Type B pancreatic cell (in vitro differentiated cells): ENCODE measurements at regions not wholly inside any gene's neighbourhood (a gene's known extent, or its start where the extent isn't known, plus 50 kb on each side); places are given as distances from the start of the nearest gene placed in this dataset.

Experiments
- DNase-seq: peaks from one replicate; pipeline ENCODE4 v3.0.0; 2021; ENCODE audit warnings: mixed read lengths; ENCODE audit not compliant: unreplicated experiment; ENCODE audit errors: extremely low spot score
- H3K27ac Mint-ChIP-seq: 2 replicates; pipeline ENCODE4 v1.8.0; 2021; ENCODE audit warnings: mild to moderate bottlenecking, mixed read lengths
- H3K27me3 Mint-ChIP-seq: 2 replicates; pipeline ENCODE4 v1.8.0; 2021; ENCODE audit warnings: mixed read lengths
- H3K36me3 Mint-ChIP-seq: 2 replicates; pipeline ENCODE4 v1.8.0; 2021; ENCODE audit warnings: mixed read lengths
- H3K4me1 Mint-ChIP-seq: one replicate; pipeline ENCODE4 v1.8.0; 2021; ENCODE audit warnings: mixed read lengths; ENCODE audit not compliant: unreplicated experiment
- H3K4me3 Mint-ChIP-seq: 2 replicates; pipeline ENCODE4 v1.8.0; 2021; ENCODE audit warnings: mild to moderate bottlenecking, mixed read lengths
- H3K9me3 Mint-ChIP-seq: 2 replicates; pipeline ENCODE4 v1.8.0; 2021; ENCODE audit warnings: mixed read lengths
- TF ChIP-seq, protein P1 (sequence below): fragments of 200-600 bp; sonication (generic); conservative IDR thresholded peaks from 2 replicates; pipeline ENCODE4 v1.5.0; 2021; ENCODE audit warnings: antibody characterized with exemption, mild to moderate bottlenecking

GRCh38 chr4:64584125-64584524 lies 174.9 kb upstream of the TECRL start:
- no peaks in the 10 kb centered on the region for H3K4me1 Mint-ChIP-seq

DNA sequence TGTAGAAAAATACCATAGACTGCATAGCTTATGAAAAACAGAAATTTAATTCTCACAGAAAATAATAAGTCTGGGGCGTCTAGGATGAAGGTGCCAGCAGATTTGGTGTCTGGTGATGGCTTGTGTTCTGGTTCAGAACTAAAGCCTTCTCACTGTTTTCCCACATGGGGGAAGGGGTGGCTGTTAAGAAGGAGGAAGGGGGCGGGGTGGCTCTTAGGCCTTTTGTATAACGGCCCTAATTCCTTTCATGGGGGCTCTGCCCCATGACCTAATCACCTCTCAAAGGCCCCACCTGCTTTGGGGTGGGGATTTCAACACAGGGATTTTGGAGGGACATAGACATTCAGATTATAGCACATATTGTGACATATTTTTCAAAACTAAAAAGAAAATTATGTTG lies 173.2 kb upstream of the TECRL start:
- no peak for DNase-seq
- H3K36me3 Mint-ChIP-seq = no peaks in the 10 kb centered on the region
- H3K27ac Mint-ChIP-seq = no peak overlapping the region
- no peaks in the 10 kb centered on the region for H3K4me1 Mint-ChIP-seq
- H3K27me3 Mint-ChIP-seq = no peaks in the 10 kb centered on the region
- H3K9me3 Mint-ChIP-seq = no peaks in the 10 kb centered on the region
- H3K4me3 Mint-ChIP-seq = no peak overlapping the region
- TF ChIP-seq, protein P1, sequence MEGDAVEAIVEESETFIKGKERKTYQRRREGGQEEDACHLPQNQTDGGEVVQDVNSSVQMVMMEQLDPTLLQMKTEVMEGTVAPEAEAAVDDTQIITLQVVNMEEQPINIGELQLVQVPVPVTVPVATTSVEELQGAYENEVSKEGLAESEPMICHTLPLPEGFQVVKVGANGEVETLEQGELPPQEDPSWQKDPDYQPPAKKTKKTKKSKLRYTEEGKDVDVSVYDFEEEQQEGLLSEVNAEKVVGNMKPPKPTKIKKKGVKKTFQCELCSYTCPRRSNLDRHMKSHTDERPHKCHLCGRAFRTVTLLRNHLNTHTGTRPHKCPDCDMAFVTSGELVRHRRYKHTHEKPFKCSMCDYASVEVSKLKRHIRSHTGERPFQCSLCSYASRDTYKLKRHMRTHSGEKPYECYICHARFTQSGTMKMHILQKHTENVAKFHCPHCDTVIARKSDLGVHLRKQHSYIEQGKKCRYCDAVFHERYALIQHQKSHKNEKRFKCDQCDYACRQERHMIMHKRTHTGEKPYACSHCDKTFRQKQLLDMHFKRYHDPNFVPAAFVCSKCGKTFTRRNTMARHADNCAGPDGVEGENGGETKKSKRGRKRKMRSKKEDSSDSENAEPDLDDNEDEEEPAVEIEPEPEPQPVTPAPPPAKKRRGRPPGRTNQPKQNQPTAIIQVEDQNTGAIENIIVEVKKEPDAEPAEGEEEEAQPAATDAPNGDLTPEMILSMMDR = no peak

More at GRCh38 chr4:64584125-64584524, 174.9 kb upstream of the TECRL start:
- Mint-ChIP-seq H3K36me3 (no peaks in the 10 kb centered on the region), H3K9me3 (no peaks in the 10 kb centered on the region), H3K4me3 (no peak overlapping the region), H3K27me3 (no peaks in the 10 kb centered on the region), H3K27ac (no peak overlapping the region)
- no peak for DNase-seq
- TF ChIP-seq, protein P1 = no peak

GRCh38 chr4:64581422-64581821 lies 172.2 kb upstream of the TECRL start:
- Mint-ChIP-seq H3K9me3 (no peaks in the 10 kb centered on the region), H3K27me3 (no peaks in the 10 kb centered on the region), H3K4me3 (no peak overlapping the region), H3K27ac (no peak overlapping the region), H3K36me3 (no peaks in the 10 kb centered on the region), H3K4me1 (no peaks in the 10 kb centered on the region)
- TF ChIP-seq, protein P1 = no peak
- DNase-seq = no peak

- H3K4me1 Mint-ChIP-seq = no peaks in the 10 kb centered on the region
- no peak overlapping the region for H3K27ac Mint-ChIP-seq
- no peak for DNase-seq
- TF ChIP-seq, protein P1 = no peak
- H3K4me3 Mint-ChIP-seq = no peak overlapping the region
- no peaks in the 10 kb centered on the region for H3K36me3 Mint-ChIP-seq
- H3K27me3 Mint-ChIP-seq = peaks cover 3% of the 10 kb centered on the region
- H3K9me3 Mint-ChIP-seq = no peaks in the 10 kb centered on the region
These were observed 154.9 kb upstream of the TECRL start for GRCh38 chr4:64564126-64564525.

DNA sequence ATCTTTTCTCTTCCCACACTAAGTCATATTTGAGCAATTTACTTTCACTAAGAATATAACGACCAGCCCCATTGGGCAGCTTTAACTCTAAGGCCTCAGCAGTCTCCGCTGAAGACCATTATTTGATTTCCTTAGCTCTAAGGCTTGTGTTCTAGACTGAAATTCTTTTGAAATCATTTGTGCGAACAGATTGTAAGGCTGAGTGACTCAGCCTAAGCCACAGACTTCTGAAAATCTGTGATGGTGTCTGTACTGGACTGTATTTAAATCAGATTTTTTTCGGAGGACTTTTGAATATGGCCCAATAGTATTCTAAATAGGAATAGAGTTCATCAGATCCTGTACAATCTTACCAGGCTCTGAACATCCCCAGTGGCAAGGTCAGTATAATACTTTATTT lies 150.3 kb upstream of the TECRL start:
- Mint-ChIP-seq H3K9me3 (no peaks in the 10 kb centered on the region), H3K27ac (no peak overlapping the region), H3K27me3 (no peaks in the 10 kb centered on the region), H3K4me1 (no peaks in the 10 kb centered on the region), H3K4me3 (no peak overlapping the region), H3K36me3 (no peaks in the 10 kb centered on the region)
- no peak for DNase-seq
- TF ChIP-seq, protein P1 = no peak

DNA sequence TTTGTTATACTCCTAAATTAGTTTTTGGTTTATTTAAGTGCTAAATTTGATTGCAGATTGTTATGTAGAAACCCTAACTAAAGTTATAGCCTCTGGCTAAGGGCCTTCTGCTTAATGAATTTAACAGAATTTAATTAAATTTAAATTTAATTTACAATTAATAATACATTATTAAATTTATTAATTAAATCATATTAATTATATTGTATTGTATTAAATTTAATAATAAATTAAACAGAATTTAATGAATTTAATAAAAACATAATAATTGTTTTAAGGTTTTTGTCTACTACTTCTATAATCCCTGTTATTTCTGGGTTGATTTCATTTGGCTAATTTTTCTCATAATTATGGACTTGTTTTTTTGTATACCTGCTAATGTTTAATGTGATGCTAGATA lies 141.9 kb upstream of the TECRL start:
- Mint-ChIP-seq H3K36me3 (no peaks in the 10 kb centered on the region), H3K9me3 (no peaks in the 10 kb centered on the region), H3K4me3 (no peak overlapping the region), H3K27ac (no peak overlapping the region), H3K4me1 (no peaks in the 10 kb centered on the region), H3K27me3 (no peaks in the 10 kb centered on the region)
- TF ChIP-seq, protein P1 = no peak
- DNase-seq = no peak
